HCT116 (cell line): ENCODE measurements at regions not wholly inside any gene's neighbourhood (a gene's known extent, or its start where the extent isn't known, plus 50 kb on each side); places are given as distances from the start of the nearest gene placed in this dataset.

Experiments used
- EZH2phosphoT487 ChIP-seq: fragments of 200-600 bp; IDR thresholded peaks from 2 replicates; pipeline ENCODE4 v1.6.1; 2018; ENCODE audit warnings: antibody characterized with exemption, borderline replicate concordance
- JUND ChIP-seq: IDR thresholded peaks from 2 replicates; pipeline ENCODE4 v1.6.1; 2012
- POLR2AphosphoS5 ChIP-seq: IDR thresholded peaks from 2 replicates; pipeline ENCODE4 v1.6.1; 2011; ENCODE audit warnings: mild to moderate bottlenecking, low read depth, low read length, moderate library complexity
- SRF ChIP-seq: IDR thresholded peaks from 2 replicates; pipeline ENCODE4 v1.6.1; 2012; ENCODE audit warnings: low read depth
- TF ChIP-seq, protein P1 (sequence below), 3 experiments: fragments of 200-600 bp in 1 of 3; sonication (generic) in 1 of 3; IDR thresholded peaks in 2 of 3; conservative IDR thresholded peaks in 1 of 3; 2 replicates each; pipeline ENCODE4 v1.5.1; 2012 to 2017; ENCODE audit warnings: low read depth in 2 of 3, low read length in 2 of 3, antibody characterized with exemption in 1 of 3, borderline replicate concordance in 1 of 3, control low read depth in 1 of 3, mild to moderate bottlenecking in 1 of 3, mixed read lengths in 1 of 3, mixed run types in 1 of 3, moderate library complexity in 1 of 3; ENCODE audit not compliant: insufficient read depth in 1 of 3
- TF ChIP-seq, protein P2 (sequence below): IDR thresholded peaks from 2 replicates; pipeline ENCODE4 v1.6.1; 2012; ENCODE audit warnings: low read depth

DNA sequence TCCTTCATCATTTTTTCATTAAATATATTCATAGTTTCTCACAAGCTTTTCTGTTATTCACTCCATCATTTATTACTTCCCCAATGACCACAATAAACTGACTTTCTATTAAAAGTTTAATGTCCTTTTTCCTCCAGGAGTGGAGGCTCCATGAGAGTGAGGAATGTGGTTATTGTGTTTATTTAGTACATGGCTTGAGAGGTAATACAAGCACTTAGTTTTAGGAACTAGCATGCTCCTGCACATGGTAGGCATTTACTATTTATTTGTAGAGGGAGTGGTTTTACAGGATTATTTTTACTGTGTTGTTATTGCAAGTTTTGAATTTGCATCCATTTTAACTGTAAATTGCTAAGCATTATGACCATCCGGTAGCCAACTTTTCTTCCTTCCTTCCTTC, 412.9 kb upstream of the SUCLG2 start:
- TF ChIP-seq EZH2phosphoT487 (no peak), JUND (no peak), POLR2AphosphoS5 (no peak), SRF (no peak)
- TF ChIP-seq, protein P1, sequence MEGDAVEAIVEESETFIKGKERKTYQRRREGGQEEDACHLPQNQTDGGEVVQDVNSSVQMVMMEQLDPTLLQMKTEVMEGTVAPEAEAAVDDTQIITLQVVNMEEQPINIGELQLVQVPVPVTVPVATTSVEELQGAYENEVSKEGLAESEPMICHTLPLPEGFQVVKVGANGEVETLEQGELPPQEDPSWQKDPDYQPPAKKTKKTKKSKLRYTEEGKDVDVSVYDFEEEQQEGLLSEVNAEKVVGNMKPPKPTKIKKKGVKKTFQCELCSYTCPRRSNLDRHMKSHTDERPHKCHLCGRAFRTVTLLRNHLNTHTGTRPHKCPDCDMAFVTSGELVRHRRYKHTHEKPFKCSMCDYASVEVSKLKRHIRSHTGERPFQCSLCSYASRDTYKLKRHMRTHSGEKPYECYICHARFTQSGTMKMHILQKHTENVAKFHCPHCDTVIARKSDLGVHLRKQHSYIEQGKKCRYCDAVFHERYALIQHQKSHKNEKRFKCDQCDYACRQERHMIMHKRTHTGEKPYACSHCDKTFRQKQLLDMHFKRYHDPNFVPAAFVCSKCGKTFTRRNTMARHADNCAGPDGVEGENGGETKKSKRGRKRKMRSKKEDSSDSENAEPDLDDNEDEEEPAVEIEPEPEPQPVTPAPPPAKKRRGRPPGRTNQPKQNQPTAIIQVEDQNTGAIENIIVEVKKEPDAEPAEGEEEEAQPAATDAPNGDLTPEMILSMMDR (IDR thresholded peaks at IDR 0.05 in 2 of 3, conservative IDR thresholded peaks at IDR 0.05 in 1 of 3; ENCODE audit: borderline replicate concordance in 1 of 3, insufficient read depth in 1 of 3, low read depth in 2 of 3, low read length in 2 of 3), result no peak
- TF ChIP-seq, protein P2, sequence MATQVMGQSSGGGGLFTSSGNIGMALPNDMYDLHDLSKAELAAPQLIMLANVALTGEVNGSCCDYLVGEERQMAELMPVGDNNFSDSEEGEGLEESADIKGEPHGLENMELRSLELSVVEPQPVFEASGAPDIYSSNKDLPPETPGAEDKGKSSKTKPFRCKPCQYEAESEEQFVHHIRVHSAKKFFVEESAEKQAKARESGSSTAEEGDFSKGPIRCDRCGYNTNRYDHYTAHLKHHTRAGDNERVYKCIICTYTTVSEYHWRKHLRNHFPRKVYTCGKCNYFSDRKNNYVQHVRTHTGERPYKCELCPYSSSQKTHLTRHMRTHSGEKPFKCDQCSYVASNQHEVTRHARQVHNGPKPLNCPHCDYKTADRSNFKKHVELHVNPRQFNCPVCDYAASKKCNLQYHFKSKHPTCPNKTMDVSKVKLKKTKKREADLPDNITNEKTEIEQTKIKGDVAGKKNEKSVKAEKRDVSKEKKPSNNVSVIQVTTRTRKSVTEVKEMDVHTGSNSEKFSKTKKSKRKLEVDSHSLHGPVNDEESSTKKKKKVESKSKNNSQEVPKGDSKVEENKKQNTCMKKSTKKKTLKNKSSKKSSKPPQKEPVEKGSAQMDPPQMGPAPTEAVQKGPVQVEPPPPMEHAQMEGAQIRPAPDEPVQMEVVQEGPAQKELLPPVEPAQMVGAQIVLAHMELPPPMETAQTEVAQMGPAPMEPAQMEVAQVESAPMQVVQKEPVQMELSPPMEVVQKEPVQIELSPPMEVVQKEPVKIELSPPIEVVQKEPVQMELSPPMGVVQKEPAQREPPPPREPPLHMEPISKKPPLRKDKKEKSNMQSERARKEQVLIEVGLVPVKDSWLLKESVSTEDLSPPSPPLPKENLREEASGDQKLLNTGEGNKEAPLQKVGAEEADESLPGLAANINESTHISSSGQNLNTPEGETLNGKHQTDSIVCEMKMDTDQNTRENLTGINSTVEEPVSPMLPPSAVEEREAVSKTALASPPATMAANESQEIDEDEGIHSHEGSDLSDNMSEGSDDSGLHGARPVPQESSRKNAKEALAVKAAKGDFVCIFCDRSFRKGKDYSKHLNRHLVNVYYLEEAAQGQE, result no peak
